SKM-1 treated with dmso at 0.1 percent for 144 hours (cell line): ENCODE measurements at regions not wholly inside any gene's neighbourhood (a gene's known extent, or its start where the extent isn't known, plus 50 kb on each side); places are given as distances from the start of the nearest gene placed in this dataset.

ENCODE experiments used
- DNase-seq: peaks from one replicate; lab custom pipeline; 2025; ENCODE audit not compliant: unreplicated experiment; lab: John Stamatoyannopoulos, UW

- DNase-seq, result no peak
These were observed 951.5 kb downstream of the TBC1D22A start for GRCh38 chr22:47713941-47714340.

GRCh38 chr22:47710135-47710534, 947.7 kb downstream of the TBC1D22A start:
- no peak for DNase-seq

- DNase-seq, result no peak
These were observed 942.9 kb downstream of the TBC1D22A start for GRCh38 chr22:47705350-47705749.

GRCh38 chr22:47698906-47699305, 936.5 kb downstream of the TBC1D22A start:
- DNase-seq, result no peak

GRCh38 chr22:47697861-47698260, 935.4 kb downstream of the TBC1D22A start:
- no peak for DNase-seq

- no peak for DNase-seq
These were observed 934.3 kb downstream of the TBC1D22A start for GRCh38 chr22:47696776-47697175.

GRCh38 chr22:47695176-47695575, 932.7 kb downstream of the TBC1D22A start:
- DNase-seq, result no peak

GRCh38 chr22:47694536-47695130, 932.2 kb downstream of the TBC1D22A start:
- DNase-seq, result no peak

- no peak for DNase-seq
These were observed 931.2 kb downstream of the TBC1D22A start for GRCh38 chr22:47693606-47694005.

- DNase-seq, result no peak
These were observed 930.4 kb downstream of the TBC1D22A start for GRCh38 chr22:47692811-47693210.

- no peak for DNase-seq
These were observed 928.9 kb downstream of the TBC1D22A start for GRCh38 chr22:47691152-47691895.

GRCh38 chr22:47690586-47690985, 928.1 kb downstream of the TBC1D22A start:
- DNase-seq, result no peak

- no peak for DNase-seq
These were observed 927.7 kb downstream of the TBC1D22A start for GRCh38 chr22:47690166-47690565.

GRCh38 chr22:47687776-47688175, 925.3 kb downstream of the TBC1D22A start:
- no peak for DNase-seq

- no peak for DNase-seq
These were observed 924.9 kb downstream of the TBC1D22A start for GRCh38 chr22:47687346-47687655.

GRCh38 chr22:47686594-47687345, 924.3 kb downstream of the TBC1D22A start:
- no peak for DNase-seq

- DNase-seq, result no peak
These were observed 919.1 kb downstream of the TBC1D22A start for GRCh38 chr22:47681411-47682165.

- no peak for DNase-seq
These were observed 916.3 kb downstream of the TBC1D22A start for GRCh38 chr22:47678636-47679287.

GRCh38 chr22:47678048-47678447, 915.6 kb downstream of the TBC1D22A start:
- no peak for DNase-seq

GRCh38 chr22:47676685-47677084, 914.2 kb downstream of the TBC1D22A start:
- DNase-seq, result no peak

- no peak for DNase-seq
These were observed 912.1 kb downstream of the TBC1D22A start for GRCh38 chr22:47674600-47674999.
